IMR-90 (cell line): ENCODE measurements at regions not wholly inside any gene's neighbourhood (a gene's known extent, or its start where the extent isn't known, plus 50 kb on each side); places are given as distances from the start of the nearest gene placed in this dataset.

ENCODE experiments used
- ATAC-seq: fragments of 200-7000 bp; cut with Tn5 transposase; 2 replicates; pipeline ENCODE4 v1.9.1; 2020; ENCODE audit warnings: low read depth, mild to moderate bottlenecking, moderate library complexity
- BruUV-seq: library from RNA; stranded (reverse); fragments of 400-500 nt; replicated peaks from 2 replicates; lab custom pipeline; 2021; lab: Mats Ljungman, UMichigan
- CTCF ChIA-PET: fragments of 300-600 bp; formaldehyde crosslinking; extraction: SDS; loops from one replicate; lab custom pipeline; 2021; ENCODE audit warnings: antibody characterized with exemption; lab: Yijun Ruan, JAX
- POLR2A ChIA-PET: fragments of 300-600 bp; sonication (Branson Sonifier 250); formaldehyde crosslinking; loops from one replicate; lab custom pipeline; 2022; ENCODE audit warnings: antibody characterized with exemption; ENCODE audit not compliant: unreplicated experiment; lab: Charles Lee
- DNase-seq: peaks from one replicate; pipeline ENCODE4 v3.0.0; 2013
- H2AFZ ChIP-seq: replicated peaks from 2 replicates; pipeline ENCODE3; 2013; ENCODE audit warnings: low read length, mild to moderate bottlenecking; ENCODE audit not compliant: poor library complexity
- H2AK5ac ChIP-seq: 2 replicates; pipeline ENCODE4 v1.6.1; 2013; ENCODE audit warnings: low read depth, low read length, inconsistent platforms
- H2AK9ac ChIP-seq: replicated peaks from 2 replicates; pipeline ENCODE3; 2013; ENCODE audit warnings: mild to moderate bottlenecking, low read depth, low read length, moderate library complexity; ENCODE audit not compliant: poor library complexity
- H2BK120ac ChIP-seq: 2 replicates; pipeline ENCODE4 v1.6.1; 2013; ENCODE audit warnings: low read depth, low read length, inconsistent platforms
- H2BK15ac ChIP-seq: 3 replicates; pipeline ENCODE4 v1.6.1; 2013; ENCODE audit warnings: low read depth, low read length, inconsistent platforms
- H2BK20ac ChIP-seq: 2 replicates; pipeline ENCODE4 v1.6.1; 2013; ENCODE audit warnings: low read depth, mild to moderate bottlenecking, inconsistent platforms, low read length, moderate library complexity
- H2BK5ac ChIP-seq: 2 replicates; pipeline ENCODE4 v1.6.1; 2013; ENCODE audit warnings: mild to moderate bottlenecking, low read depth, low read length, inconsistent platforms; ENCODE audit not compliant: poor library complexity, severe bottlenecking
- H3K14ac ChIP-seq: replicated peaks from 2 replicates; pipeline ENCODE4 v1.6.1; 2013; ENCODE audit warnings: low read depth, low read length, inconsistent platforms
- H3K18ac ChIP-seq: 2 replicates; pipeline ENCODE4 v1.6.1; 2013; ENCODE audit warnings: low read depth, low read length, control low read depth
- H3K23ac ChIP-seq: 2 replicates; pipeline ENCODE4 v1.6.1; 2013; ENCODE audit warnings: low read depth, low read length, inconsistent platforms
- H3K27ac ChIP-seq: 2 replicates; pipeline ENCODE4 v1.5.1; 2013; ENCODE audit warnings: mild to moderate bottlenecking, control low read depth, low read length; ENCODE audit not compliant: insufficient read depth
- H3K27me3 ChIP-seq: 2 replicates; pipeline ENCODE4 v1.6.1; 2013; ENCODE audit warnings: low read length; ENCODE audit not compliant: control insufficient read depth, insufficient read depth
- H3K36me3 ChIP-seq: 2 replicates; pipeline ENCODE4 v1.6.1; 2013; ENCODE audit warnings: low read length, mixed read lengths; ENCODE audit not compliant: control insufficient read depth, insufficient read depth
- H3K4ac ChIP-seq: 2 replicates; pipeline ENCODE4 v1.6.1; 2013; ENCODE audit warnings: low read depth, low read length, inconsistent platforms
- H3K4me1 ChIP-seq: 2 replicates; pipeline ENCODE4 v1.6.1; 2013; ENCODE audit warnings: low read length, mixed read lengths; ENCODE audit not compliant: control insufficient read depth, insufficient read depth
- H3K4me2 ChIP-seq: 2 replicates; pipeline ENCODE4 v1.6.1; 2013; ENCODE audit warnings: low read depth, mild to moderate bottlenecking, control low read depth, low read length, moderate library complexity
- H3K4me3 ChIP-seq: 2 replicates; pipeline ENCODE4 v1.5.1; 2013; ENCODE audit warnings: low read depth, mild to moderate bottlenecking, control low read depth, low read length, moderate library complexity; ENCODE audit not compliant: insufficient read depth
- H3K56ac ChIP-seq: 2 replicates; pipeline ENCODE4 v1.6.1; 2013; ENCODE audit warnings: low read length, inconsistent platforms; ENCODE audit not compliant: insufficient read depth; ENCODE audit errors: extremely low read depth
- H3K79me1 ChIP-seq, 2 experiments: 2 replicates each; pipeline ENCODE4 v1.6.1; 2013; ENCODE audit warnings: low read length in 2 of 2, inconsistent platforms in 1 of 2, low read depth in 1 of 2
- H3K9ac ChIP-seq: 2 replicates; pipeline ENCODE4 v1.6.1; 2013; ENCODE audit warnings: low read depth, low read length, control low read depth
- H3K9me1 ChIP-seq: 2 replicates; pipeline ENCODE4 v1.6.1; 2013; ENCODE audit warnings: low read length, inconsistent platforms; ENCODE audit not compliant: insufficient read depth
- H3K9me3 ChIP-seq: 2 replicates; pipeline ENCODE4 v1.6.1; 2013; ENCODE audit warnings: low read length; ENCODE audit not compliant: control insufficient read depth, insufficient read depth
- H4K20me1 ChIP-seq: 2 replicates; pipeline ENCODE4 v1.6.1; 2013; ENCODE audit warnings: low read length, inconsistent platforms; ENCODE audit not compliant: insufficient read depth
- H4K5ac ChIP-seq: 2 replicates; pipeline ENCODE4 v1.6.1; 2013; ENCODE audit warnings: mild to moderate bottlenecking, low read depth, low read length, control low read depth
- H4K8ac ChIP-seq, 2 experiments: 2 replicates each; pipeline ENCODE4 v1.6.1; 2013; ENCODE audit warnings: low read depth in 2 of 2, low read length in 2 of 2, control low read depth in 1 of 2, inconsistent platforms in 1 of 2
- H4K91ac ChIP-seq: 2 replicates; pipeline ENCODE4 v1.6.1; 2013; ENCODE audit warnings: low read depth, low read length, inconsistent platforms; ENCODE audit not compliant: insufficient read depth
- MAFK ChIP-seq: IDR thresholded peaks from 2 replicates; pipeline ENCODE4 v1.6.1; 2012; ENCODE audit warnings: low read depth, low read length, improper control_type of control experiment
- MAZ ChIP-seq: IDR thresholded peaks from 2 replicates; pipeline ENCODE4 v1.6.1; 2012; ENCODE audit warnings: low read depth, mild to moderate bottlenecking, low read length, improper control_type of control experiment, moderate library complexity, borderline replicate concordance
- WGBS, 2 experiments: methylation state at CpG; one replicate each; pipeline versions ENCODE4 v1.1.5 to v1.1.7; 2013; ENCODE audit warnings: missing lambda C conversion rate in 2 of 2; ENCODE audit not compliant: insufficient read length in 1 of 2; ENCODE audit errors: extremely low coverage in 2 of 2; 5-methylcytosine and 5-hydroxymethylcytosine counted together
- dilution Hi-C: fragments of 300-500 bp; cut with HindIII; formaldehyde crosslinking; loops from one replicate; pipeline ENCODE4 v1.14.3; 2018; ENCODE audit warnings: low sequenced_read_pairs; ENCODE audit not compliant: unreplicated experiment
- in situ Hi-C: fragments of 300-500 bp; cut with MboI; formaldehyde crosslinking; loops from 3 replicates; pipeline ENCODE4 v1.14.3; 2019; ENCODE audit warnings: low sequenced_read_pairs, inconsistent platforms, mixed read lengths
- intact Hi-C: fragments of 100-400 bp; cut with micrococcal nuclease; formaldehyde crosslinking; loops from 2 replicates; pipeline ENCODE4 v1.10.0; 2022

- dilution Hi-C loops: no loop called here
Observed at GRCh38 chr18:78821396-78821795, 158.2 kb upstream of the SALL3 start.

More at GRCh38 chr18:78821396-78821795, 158.2 kb upstream of the SALL3 start:
- WGBS, 2 experiments: no CpG with 5 or more reads among the region's 9 CpGs
- Histone ChIP-seq H3K9me1 (no peaks in the 10 kb centered on the region), H2BK15ac (no peak overlapping the region), H3K4me1 (no peaks in the 10 kb centered on the region), H3K14ac (no peak overlapping the region), H2AFZ (no peak overlapping the region), H3K4me3 (no peak overlapping the region), H4K20me1 (no peaks in the 10 kb centered on the region), H3K27me3 (no peaks in the 10 kb centered on the region), H2BK20ac (no peak overlapping the region), H4K5ac (no peak overlapping the region), H3K23ac (no peak overlapping the region), H2BK5ac (no peak overlapping the region), H2AK5ac (no peak overlapping the region), H3K27ac (no peak overlapping the region), H3K36me3 (no peaks in the 10 kb centered on the region), H3K18ac (no peak overlapping the region), H2BK120ac (no peak overlapping the region), H3K4me2 (no peak overlapping the region), H4K91ac (no peak overlapping the region), H4K8ac (no peak overlapping the region), H2AK9ac (no peak overlapping the region), H3K79me1 (no peaks in the 10 kb centered on the region), H3K4ac (no peak overlapping the region), H3K56ac (no peak overlapping the region), H3K9ac (no peak overlapping the region), H3K9me3 (peaks cover 55% of the 10 kb centered on the region)
- no peak for DNase-seq
- no peak for ATAC-seq
- intact Hi-C loops: no loop called here
- no peak for TF ChIP-seq MAZ
- no peak for TF ChIP-seq MAFK
- ChIA-PET CTCF (no interaction called here), POLR2A (no interaction called here)
- no TSS peak for BruUV-seq
- in situ Hi-C loops: no loop called here
